CD1c-positive myeloid dendritic cell (primary cell): ENCODE measurements at regions not wholly inside any gene's neighbourhood (a gene's known extent, or its start where the extent isn't known, plus 50 kb on each side); places are given as distances from the start of the nearest gene placed in this dataset.
"Not testable (repeated sequence)": the region's sequence is repeated elsewhere in the genome, so short reads cannot be mapped to it uniquely, and the experiment has no call there.

Source experiments
- DNase-seq: peaks from one replicate; pipeline ENCODE4 v3.0.0-alpha.2; 2016; ENCODE audit errors: extremely low spot score

DNA sequence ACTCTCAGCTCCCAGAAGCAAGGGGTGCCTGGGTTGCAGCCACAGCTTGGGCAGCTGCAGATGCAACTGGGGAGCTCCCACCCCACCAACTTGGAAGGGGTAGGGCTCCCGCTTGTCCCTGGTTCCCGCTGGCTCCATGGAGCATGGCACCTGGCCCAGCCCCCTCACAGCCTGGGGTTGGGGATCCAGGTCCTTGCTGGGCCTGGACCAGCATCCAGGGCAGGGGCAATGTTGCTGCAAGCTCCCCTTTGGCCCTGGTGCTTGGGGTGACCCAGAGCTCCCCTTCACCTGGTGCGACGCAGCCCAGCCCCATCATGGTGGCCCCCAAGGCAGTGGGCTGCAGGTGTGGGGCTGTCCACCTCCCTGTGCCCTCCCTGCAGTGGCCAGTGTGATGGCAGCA lies 99.6 kb upstream of the FRMD4B start:
- DNase-seq = no peak

DNA sequence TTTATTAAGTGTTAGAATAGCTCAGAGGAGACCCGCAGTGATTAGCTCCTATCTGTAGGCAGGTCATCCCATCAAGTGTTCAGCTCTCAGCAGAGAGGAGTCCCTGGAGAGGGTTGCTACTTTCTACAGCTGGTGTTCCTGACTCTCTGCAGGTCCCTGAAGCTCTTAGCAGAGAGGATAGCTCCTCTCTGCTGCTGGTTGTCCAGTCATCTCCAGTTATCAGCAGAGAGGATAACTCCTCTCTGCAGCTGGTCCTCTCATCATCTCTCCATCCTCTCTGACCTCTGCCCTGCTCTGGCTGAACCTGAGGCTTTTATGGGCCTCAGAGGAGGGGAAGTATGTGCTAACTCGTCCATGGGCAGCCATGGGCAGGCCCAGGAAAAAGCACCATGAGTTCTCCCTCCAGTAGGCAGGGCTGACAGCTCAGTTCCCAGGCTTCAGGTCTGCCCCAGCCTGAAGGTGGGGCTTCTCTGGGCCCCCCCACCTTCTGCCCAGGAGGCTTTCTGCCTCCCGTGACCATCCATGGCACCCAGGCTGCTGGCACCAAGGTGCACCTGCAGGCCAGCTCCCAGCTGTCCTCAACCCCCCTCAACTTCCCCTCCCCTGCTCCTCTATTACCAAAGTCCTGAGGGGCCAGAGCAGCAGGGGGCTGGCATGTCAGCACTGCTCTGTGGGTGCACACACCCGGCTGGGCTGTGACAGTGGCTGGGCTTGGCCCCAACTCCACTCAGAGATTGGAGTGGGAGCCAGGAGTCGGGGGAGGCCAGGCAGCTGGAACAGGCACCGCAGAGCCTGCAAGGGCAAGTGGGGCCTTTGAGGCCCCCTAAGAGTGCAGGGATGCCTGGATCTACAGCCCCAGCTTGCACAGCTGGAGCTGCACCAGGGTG lies 98.9 kb upstream of the FRMD4B start:
- no peak for DNase-seq

DNA sequence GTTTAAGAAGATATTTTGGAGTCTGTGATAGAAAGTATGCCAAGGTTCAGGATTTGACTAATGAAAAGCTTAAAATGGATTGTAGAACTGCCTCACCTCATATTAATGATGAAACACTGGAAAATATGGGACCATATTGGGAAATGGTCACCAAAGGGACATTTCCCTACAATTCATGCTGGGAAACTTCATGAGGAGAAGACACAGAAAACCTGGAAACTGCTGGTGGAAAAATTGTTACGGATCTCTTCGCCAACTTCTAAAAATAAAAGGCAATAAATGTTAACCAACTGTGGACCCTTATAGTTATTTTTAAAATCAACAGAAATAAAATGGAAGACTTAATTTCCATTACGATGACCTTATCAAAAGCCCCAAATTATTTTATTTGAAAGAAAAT lies 97.6 kb upstream of the FRMD4B start:
- DNase-seq = no peak

DNA sequence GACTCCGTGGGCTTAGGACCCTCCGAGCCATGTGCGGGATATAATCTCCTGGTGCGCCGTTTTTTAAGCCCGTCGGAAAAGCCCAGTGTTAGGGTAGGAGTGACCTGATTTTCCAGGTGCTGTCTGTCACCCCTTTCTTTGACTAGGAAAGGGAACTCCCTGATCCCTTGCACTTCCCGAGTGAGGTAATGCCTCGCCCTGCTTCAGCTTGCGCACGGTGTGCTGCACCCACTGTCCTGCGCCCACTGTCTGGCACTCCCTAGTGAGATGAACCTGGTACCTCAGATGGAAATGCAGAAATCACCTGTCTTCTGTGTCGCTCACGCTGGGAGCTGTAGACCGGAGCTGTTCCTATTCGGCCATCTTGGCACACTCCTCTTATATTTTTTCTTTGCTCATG lies 95.1 kb upstream of the FRMD4B start:
- not testable (repeated sequence) for DNase-seq

DNA sequence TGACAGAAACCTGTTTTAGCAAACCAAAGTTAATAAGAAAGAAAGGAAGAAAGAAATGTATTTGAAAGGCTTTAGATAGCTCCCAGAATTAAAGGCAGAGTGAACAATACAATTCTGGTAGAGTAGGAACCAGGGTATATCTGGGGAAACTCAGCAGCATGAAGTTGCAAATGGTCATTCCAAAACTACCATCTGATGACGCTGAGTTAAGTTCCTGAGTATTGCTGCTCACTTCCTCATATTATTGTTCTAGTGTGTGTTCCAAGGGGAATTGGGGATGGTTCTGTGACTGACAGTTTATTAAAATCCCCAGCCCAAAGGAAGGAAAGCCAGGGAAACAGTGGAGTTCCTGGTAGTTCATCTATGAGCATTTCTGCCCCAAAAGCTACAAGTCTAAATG lies 88.3 kb upstream of the FRMD4B start:
- DNase-seq = peak; percentile 63

DNA sequence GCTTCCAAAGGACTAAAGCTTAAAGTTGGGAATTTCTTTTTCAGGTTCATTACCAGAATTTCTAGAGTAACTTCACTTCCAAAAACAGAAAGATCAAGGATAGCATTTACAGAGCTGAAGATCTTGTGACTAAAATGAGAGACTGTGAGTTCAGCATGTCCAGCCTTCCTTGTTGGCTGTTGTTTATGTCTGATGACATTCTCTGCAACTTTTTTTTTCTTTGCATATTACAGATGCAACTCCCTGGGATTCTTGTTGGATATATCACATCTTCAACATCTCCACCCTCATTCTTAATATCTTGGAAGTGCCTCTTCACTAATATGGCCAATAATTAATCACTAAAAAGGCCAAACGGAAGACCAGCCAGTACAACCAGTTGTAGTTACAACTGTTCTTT lies 86.2 kb upstream of the FRMD4B start:
- DNase-seq = no peak

DNA sequence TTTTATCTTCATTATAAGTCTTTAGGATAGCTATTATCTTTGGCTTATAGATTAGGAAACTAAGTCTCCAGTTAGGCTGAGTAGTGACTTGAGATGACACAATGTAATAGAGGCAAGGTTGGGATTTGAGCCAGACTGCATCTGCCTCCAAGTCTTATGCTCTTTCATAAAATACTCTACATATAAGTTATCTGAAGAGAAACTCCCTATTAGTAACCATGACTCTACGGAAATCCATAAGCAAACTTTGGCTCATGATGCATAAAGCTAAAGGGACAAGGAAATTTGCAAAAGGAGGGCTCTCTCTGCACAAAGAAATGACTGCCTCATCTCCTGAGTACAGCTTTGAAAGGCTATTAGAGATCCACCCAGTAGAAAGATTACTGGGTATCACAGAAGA lies 77.6 kb upstream of the FRMD4B start:
- DNase-seq = no peak

DNA sequence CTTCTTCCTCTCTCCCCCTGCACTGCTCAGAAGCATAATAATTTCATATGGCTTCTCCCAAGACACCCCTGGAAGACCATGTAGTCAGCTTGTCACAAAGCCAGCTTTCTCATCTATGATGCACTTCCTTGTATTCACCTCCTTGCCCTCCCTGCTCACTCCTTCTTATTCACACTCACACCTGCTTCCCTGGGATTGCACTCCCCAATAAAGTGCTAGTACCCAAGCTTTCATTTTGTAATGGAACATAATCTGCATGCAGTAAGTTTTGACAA lies 76.9 kb upstream of the FRMD4B start:
- DNase-seq = no peak

DNA sequence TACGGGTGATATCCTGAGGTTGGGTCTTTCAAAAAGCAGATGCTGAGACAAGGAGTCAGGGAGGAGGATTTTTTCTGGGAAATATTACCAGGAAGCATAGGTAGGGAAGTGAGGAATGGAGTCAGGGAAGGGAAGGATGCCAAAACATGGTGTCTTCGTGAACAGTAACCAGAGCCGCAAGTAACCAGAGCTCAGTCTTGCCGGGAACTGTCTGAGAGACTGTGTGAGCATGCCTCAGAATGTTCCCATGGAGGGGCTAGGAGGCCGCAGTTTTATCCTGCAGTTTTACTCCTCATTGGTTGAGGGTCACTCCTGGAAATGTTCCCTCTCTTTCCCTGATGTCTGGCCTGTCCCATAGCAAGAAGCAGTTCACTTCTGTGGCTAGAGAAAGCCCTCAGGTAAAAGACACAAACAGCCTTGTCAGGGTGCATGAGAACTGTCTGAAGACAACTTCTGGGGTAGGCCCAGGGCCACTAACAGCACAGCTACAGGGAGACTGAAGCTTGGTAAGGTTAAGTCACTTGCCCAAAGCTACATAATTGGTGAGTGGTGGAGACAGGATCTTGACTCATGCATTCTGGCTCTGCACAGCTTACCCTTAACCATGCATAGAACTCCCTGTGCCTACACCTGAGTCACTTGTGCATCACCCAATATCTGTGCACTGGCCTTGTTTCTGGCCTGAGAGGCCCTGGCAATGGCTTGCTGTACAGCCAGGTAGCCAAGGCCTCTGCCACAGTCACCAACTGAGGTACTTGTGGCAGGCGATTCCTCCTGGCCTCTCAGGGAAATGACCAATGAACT lies 76.3 kb upstream of the FRMD4B start:
- no peak for DNase-seq

DNA sequence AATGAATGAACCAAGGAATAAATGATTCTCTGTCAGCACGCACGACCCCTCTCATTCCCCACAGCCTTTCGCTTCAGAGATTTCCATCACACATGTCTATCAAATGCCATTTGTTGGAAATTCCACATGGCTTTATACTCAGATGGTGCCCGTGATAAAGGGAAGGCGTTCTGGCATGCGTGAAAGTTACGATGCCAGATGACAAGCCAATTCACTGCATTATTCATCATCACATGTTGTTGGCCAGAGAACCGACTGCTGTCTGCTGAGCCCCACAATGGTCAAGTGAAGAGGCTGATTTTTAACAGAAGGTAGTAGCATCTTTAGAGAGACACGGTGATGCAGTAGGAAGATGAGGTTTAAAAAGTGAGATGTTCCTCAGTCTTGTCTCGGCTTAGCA lies 74.1 kb upstream of the FRMD4B start:
- no peak for DNase-seq

DNA sequence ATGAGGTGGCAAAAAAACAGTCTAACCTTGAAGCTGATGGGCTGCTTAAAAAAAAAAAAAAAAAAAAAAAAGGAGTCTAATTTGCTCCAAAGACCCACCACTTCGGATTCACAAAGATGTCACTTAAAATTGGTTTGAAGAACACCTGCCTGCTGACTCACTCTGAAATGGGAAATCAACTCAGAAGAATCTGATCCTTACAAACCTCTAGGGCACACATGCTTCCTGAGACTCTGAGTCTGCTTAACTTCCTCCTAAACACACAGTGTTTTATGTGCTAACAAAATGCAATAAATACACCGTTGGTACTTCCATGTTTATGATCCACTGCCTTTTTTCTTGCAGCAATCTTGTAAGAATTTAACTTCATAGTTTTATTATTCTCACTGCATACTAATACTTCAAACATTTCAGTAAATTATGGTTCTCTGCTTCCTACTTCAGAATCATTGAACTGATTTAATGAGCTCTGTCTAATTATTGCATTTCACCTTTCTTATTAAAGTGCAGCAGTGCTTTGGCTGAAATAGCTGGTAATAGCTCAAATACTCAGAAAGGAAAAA lies 73.0 kb upstream of the FRMD4B start:
- peak; percentile 47 for DNase-seq

DNA sequence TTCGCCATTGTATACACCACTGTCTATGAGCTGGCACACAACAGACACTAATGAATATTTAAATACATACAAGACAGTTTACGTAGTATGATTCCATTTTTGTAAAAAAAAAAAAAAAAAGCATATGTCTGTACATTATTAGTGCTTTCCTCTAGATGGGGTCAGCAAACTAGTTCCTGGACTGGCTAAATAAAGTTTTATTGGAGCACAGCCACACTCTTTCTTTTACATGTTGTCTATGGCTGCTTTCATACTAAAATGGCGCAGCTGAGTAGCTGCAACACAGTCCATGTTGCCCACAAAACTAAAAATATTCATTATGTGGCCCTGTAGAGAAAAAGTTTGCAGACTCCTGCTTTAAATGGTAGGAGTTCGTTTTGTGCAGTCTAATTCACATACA lies 70.7 kb upstream of the FRMD4B start:
- DNase-seq = no peak

DNA sequence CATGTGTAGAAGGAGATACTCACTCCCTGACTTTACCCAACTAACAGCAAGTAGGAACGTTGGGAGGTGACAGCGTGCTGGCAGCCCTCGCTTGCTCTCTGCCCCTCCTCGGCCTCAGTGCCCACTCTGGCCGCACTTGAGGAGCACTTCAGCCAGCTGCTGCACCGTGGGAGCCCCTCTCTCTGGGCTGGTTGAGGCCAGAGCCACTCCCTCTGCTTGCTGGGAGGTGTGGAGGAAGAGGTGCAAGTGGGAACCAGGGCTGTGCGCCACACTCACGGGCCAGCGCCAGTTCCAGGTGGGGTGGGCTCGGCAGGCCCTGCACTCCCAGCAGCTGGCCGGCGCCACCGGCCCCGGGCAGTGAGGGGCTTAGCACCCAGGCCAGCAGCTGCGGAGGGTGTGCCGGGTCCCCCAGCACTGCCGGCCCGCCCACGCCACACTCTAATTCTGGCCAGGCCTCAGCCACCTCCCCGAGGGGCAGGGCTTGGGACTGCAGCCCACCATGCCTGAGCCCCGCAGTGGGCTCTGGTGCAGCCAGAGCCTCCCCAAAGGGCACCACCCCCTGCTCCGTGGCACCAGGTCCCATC lies 68.4 kb upstream of the FRMD4B start:
- no peak for DNase-seq

DNA sequence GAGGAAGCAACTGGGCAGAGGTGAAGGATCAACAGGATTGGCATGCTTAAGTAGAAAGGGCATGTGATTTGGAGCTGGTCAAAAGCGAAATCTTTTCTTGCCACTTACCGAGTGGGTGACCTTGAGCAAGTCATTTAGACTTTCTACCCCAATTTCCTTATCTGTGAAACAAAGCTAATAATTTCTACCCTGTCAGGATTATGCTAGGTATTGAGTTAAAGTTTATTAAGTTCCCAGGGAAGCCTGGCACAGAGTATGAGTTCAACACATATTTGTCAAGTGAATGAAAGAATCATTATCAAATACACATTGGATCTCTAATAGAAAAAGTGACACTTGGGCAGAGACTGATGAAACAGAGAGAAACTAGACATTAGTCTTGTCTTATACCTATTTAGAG lies 66.4 kb upstream of the FRMD4B start:
- DNase-seq = no peak

DNA sequence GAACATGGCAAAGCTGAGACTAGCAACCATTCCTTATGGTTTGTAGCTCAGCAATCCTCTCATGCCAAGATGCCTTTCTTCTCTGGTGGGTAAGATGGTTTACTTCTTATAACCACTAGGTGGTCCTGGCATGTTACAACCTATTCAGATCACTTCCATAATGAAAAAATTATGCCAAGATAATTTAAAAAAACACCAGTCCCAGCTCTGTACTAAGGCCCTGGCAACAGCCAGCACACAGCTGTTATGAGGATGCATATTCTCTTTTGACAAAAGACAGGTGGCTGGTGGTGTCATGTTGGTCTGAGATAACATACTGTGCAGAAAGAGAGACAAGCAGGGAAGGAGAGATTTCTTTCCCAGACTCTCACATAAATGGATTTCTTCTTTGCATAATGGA lies 65.7 kb upstream of the FRMD4B start:
- DNase-seq = no peak

DNA sequence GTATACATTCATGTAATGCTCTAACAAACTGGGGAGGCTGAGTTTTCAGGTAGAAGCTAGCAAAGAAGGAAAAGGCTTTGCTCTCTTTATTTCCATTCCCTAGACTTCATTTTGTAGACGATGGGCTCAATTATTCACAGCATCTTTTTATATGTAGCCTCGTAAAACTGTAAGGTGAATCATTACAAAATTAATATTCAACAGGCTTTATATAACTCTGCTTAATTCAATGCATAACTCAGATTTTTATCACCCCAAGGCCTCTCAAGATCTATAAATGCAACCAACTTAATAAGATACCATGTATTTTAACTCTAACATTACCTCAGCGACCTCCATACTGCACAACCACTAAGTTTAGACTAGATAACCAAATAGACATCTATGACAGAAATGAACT lies 63.0 kb upstream of the FRMD4B start:
- DNase-seq = no peak

DNA sequence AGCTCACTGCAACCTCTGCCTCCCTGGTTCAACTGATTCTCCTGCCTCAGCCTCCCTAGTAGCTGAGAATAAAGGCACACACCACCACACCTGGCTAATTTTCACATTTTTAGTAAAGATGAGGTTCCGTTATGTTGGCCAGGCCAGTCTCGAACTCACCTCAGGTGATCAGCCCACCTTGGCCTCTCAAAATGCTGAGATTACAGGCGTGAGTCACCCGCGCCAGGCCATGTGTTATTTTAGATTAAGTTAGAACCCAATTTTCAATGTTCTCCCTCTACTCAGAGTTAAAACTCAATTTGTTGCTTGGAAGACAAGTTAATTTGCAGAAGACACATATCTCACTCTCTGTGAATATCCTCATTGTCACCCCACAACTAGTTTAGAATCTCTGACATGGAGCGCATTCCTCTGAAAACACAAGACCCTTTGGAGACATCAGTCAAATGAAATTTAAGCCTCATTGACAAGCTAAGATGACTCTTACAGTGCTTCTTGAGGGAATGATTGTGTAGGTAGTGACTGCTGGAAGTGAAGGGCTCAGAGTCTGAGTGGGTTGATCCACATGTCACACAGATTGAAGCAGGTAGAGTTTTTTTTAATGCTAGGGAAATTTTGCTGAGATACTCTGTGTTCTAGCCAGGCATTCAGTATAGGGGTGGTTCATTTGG lies 60.6 kb upstream of the FRMD4B start:
- no peak for DNase-seq

DNA sequence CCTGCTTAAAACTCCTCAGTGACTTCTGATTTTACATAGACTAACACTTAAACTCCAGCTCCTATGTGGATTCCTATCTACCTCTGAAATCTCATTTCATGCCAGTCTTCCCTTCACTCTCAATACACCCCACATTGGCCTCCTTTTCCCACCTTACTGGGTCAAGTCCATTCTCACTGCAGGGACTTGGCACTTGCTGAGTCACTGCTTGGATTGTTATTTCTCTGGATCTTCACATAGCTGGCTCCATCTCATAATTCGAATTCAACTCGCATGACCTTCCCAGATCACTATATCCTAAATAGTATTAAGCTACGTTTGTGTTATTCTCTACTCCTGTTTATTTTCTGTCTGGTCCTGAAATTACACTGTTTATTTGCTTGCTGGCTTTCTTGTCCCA lies 59.6 kb upstream of the FRMD4B start:
- DNase-seq = no peak

DNA sequence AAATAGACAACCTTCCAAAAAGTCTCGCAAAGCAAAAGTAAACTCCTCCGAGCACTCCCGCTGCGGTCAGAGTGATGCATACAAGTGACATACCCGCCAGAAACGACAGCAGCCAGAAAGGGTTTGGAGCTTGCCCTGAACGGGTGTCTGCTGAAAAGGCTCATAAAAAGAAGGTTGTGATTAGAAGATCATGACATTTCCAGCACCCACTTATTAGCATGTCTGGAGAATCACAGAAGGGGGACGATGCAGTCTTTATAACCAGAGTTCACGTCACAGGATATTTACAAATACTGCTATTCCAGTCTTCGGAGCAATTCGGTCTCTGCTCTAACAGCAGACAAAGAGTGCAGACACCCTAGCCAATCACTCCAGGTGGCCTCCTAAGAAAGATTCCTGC lies 59.1 kb upstream of the FRMD4B start:
- no peak for DNase-seq

DNA sequence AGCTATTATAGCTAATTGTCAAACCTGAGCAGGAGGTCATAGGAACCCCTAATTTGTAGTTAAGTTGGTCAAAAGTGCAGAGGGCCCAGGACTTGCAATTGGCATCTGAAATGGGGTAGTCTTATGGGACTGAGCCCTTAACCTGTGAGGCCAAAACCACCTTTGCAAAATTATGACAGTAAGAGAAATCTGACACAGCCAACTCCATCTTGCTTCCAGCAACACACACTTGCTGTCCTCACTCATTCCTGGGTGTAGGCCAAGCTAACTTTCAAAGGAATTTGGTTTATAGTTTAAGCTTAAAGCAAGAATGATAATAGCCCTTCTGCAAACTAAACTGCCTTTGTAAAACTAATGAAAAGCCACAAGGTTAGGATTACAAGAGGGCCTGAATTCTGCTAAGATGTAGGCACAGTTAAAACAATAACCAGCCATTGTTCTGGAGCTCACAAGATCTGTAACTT lies 57.6 kb upstream of the FRMD4B start:
- no peak for DNase-seq

DNA sequence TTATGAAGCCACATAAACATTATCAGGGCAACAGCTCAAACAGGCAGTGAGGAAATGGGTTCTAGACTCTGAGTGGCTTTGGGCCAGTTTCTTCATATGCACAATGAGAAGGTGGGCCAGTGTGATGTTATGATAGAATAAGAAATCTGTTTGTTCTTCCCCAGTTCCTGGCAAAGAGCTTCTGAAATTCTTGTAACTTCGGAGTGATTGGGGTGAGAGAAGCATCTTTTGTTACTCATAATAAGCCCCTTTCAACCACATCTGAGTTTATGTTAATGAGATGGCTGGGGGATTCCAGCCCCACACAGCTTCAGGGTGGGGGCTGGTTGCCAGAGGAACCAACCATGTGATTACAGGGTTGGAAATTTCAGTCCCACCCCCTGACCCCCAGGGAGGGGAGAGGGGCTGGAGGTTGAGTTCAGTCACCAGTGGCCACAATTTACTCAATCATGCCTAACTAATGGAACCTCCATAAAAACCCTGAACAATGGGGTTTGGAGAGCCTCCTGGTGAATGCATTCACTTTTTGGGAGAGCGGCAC lies 57.0 kb upstream of the FRMD4B start:
- DNase-seq = no peak

DNA sequence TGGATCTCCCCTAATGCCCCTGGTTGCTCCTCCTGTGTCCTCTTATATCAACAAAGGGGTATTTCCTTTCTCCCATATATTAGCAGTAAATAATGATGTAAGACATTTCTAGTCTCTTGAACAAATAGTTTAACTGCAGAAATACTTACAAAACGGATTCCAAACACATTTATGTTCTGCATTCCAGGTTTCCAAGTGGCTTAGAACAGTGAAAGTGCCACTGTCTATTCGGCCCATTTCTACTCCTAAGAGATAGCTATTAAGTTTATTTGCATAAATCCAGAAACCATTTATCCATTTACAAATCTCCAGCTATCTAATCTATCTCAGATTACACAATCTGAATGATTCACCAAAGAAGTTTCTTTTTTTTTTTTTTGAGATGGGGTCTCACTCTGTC lies 55.8 kb upstream of the FRMD4B start:
- DNase-seq = no peak
